Keratinocyte (primary cell): ENCODE measurements at regions not wholly inside any gene's neighbourhood (a gene's known extent, or its start where the extent isn't known, plus 50 kb on each side); places are given as distances from the start of the nearest gene placed in this dataset.

Source experiments
- DNase-seq: peaks from one replicate; pipeline ENCODE4 v3.0.0-alpha.2; 2011; ENCODE audit warnings: low read depth, missing footprints, low spot score
- FAIRE-seq: peaks from 2 replicates; lab custom pipeline; 2011; peaks lifted over from hg19 to GRCh38; lab: Jason Lieb, UNC
- H2AFZ ChIP-seq: 2 replicates; pipeline ENCODE4 v1.6.0; 2012; ENCODE audit warnings: low read length, control low read depth, inconsistent platforms; ENCODE audit not compliant: control insufficient read depth
- H3K27ac ChIP-seq: 2 replicates; pipeline ENCODE4 v1.5.1; 2011; ENCODE audit warnings: low read length; ENCODE audit not compliant: control insufficient read depth, insufficient read depth
- H3K27me3 ChIP-seq: 3 replicates; pipeline ENCODE4 v1.6.0; 2011; ENCODE audit warnings: low read length; ENCODE audit not compliant: control insufficient read depth, insufficient read depth; ENCODE audit errors: extremely low read depth
- H3K36me3 ChIP-seq, 2 experiments: 2 replicates in 1 of 2; 3 replicates in 1 of 2; pipeline ENCODE4 v1.5.1; 2011; ENCODE audit warnings: low read length in 2 of 2, mild to moderate bottlenecking in 1 of 2; ENCODE audit not compliant: control insufficient read depth in 2 of 2, insufficient read depth in 2 of 2; ENCODE audit errors: extremely low read depth in 1 of 2
- H3K4me1 ChIP-seq: 3 replicates; pipeline ENCODE4 v1.5.1; 2011; ENCODE audit warnings: low read length; ENCODE audit not compliant: control insufficient read depth, insufficient read depth; ENCODE audit errors: extremely low read depth
- H3K4me2 ChIP-seq: 3 replicates; pipeline ENCODE4 v1.6.0; 2011; ENCODE audit warnings: low read depth, low read length; ENCODE audit not compliant: control insufficient read depth, insufficient read depth; ENCODE audit errors: extremely low read depth
- H3K4me3 ChIP-seq, 3 experiments: fragments of 200-600 bp in 1 of 3; sonication (generic) in 1 of 3; 2 replicates in 2 of 3; 3 replicates in 1 of 3; pipeline ENCODE4 v1.5.1; 2011 to 2016; ENCODE audit warnings: low read length in 3 of 3, mild to moderate bottlenecking in 3 of 3, control low read depth in 2 of 3, inconsistent platforms in 1 of 3, low read depth in 1 of 3, mixed read lengths in 1 of 3, mixed run types in 1 of 3, moderate library complexity in 1 of 3; ENCODE audit not compliant: control insufficient read depth in 2 of 3, insufficient read depth in 2 of 3; ENCODE audit errors: extremely low read depth in 1 of 3
- H3K79me2 ChIP-seq: 2 replicates; pipeline ENCODE4 v1.6.0; 2012; ENCODE audit warnings: low read length; ENCODE audit not compliant: control insufficient read depth, insufficient read depth
- H3K9ac ChIP-seq: 3 replicates; pipeline ENCODE4 v1.6.0; 2011; ENCODE audit warnings: low read length; ENCODE audit not compliant: control insufficient read depth, insufficient read depth; ENCODE audit errors: extremely low read depth
- H3K9me1 ChIP-seq: 3 replicates; pipeline ENCODE4 v1.6.0; 2011; ENCODE audit warnings: low read length; ENCODE audit not compliant: control insufficient read depth, insufficient read depth; ENCODE audit errors: extremely low read depth
- H3K9me3 ChIP-seq: 2 replicates; pipeline ENCODE4 v1.5.1; 2012; ENCODE audit warnings: low read depth, low read length; ENCODE audit not compliant: control insufficient read depth
- H4K20me1 ChIP-seq: 3 replicates; pipeline ENCODE4 v1.6.0; 2011; ENCODE audit warnings: low read length; ENCODE audit not compliant: control insufficient read depth, insufficient read depth; ENCODE audit errors: extremely low read depth
- EZH2 ChIP-seq: IDR thresholded peaks from one replicate; pipeline ENCODE4 v1.6.1; 2012; ENCODE audit warnings: inconsistent platforms, mild to moderate bottlenecking, low read length, moderate library complexity
- dilution Hi-C: fragments of 300-500 bp; cut with MboI; formaldehyde crosslinking; loops from one replicate; pipeline ENCODE4 v1.7.0; 2020; ENCODE audit warnings: low sequenced_read_pairs; ENCODE audit not compliant: extremely low pct_ligation_motif_present
- TF ChIP-seq, protein P1 (sequence below), 3 experiments: IDR thresholded peaks in 1 of 3; conservative IDR thresholded peaks in 1 of 3; optimal IDR thresholded peaks in 1 of 3; 2 replicates in 2 of 3; 3 replicates in 1 of 3; pipeline versions ENCODE3 to v1.5.1; 2011; ENCODE audit warnings: low read length in 3 of 3, mild to moderate bottlenecking in 3 of 3, moderate library complexity in 2 of 3, control low read depth in 1 of 3, inconsistent platforms in 1 of 3; ENCODE audit not compliant: insufficient read depth in 2 of 3; ENCODE audit errors: extremely low read depth in 1 of 3

DNA sequence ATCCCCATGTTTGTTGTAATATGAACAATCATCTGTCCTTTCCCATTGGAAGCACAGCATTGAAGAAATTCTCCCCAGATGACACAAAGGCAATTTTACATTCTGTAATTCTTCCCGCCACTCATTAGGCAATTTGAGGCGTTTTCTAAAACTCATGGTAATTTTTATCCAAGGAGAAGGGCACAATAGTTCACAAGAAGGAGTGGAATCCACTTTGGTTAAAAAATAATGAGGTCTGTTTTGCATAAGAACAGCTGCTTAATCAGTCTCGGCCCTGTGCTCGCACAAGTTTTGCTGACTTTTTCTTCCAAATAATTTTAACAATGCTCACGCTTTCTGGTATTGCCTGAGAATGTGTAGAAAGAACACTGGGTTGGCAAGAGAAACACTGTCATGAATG, 94.0 kb downstream of the CAVIN4 start:
- FAIRE-seq (no peak), DNase-seq (no peak)
- dilution Hi-C loops: no loop called here
- H3K4me3 ChIP-seq: no peak overlapping the region
- no peak overlapping the region for H3K27ac ChIP-seq
- TF ChIP-seq, protein P1, sequence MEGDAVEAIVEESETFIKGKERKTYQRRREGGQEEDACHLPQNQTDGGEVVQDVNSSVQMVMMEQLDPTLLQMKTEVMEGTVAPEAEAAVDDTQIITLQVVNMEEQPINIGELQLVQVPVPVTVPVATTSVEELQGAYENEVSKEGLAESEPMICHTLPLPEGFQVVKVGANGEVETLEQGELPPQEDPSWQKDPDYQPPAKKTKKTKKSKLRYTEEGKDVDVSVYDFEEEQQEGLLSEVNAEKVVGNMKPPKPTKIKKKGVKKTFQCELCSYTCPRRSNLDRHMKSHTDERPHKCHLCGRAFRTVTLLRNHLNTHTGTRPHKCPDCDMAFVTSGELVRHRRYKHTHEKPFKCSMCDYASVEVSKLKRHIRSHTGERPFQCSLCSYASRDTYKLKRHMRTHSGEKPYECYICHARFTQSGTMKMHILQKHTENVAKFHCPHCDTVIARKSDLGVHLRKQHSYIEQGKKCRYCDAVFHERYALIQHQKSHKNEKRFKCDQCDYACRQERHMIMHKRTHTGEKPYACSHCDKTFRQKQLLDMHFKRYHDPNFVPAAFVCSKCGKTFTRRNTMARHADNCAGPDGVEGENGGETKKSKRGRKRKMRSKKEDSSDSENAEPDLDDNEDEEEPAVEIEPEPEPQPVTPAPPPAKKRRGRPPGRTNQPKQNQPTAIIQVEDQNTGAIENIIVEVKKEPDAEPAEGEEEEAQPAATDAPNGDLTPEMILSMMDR (optimal IDR thresholded peaks at IDR 0.05 in 1 of 3, IDR thresholded peaks at IDR 0.05 in 1 of 3, conservative IDR thresholded peaks at IDR 0.05 in 1 of 3; ENCODE audit: extremely low read depth in 1 of 3, insufficient read depth in 2 of 3, low read length in 3 of 3): no peak
- TF ChIP-seq EZH2: no peak
- no peaks in the 10 kb centered on the region for H3K79me2 ChIP-seq
- no peak overlapping the region for H2AFZ ChIP-seq
- H3K4me1 ChIP-seq: no peaks in the 10 kb centered on the region
- no peak overlapping the region for H3K9ac ChIP-seq
- no peaks in the 10 kb centered on the region for H3K9me1 ChIP-seq
- H3K4me2 ChIP-seq: no peak overlapping the region
- no peaks in the 10 kb centered on the region for H3K9me3 ChIP-seq
- H3K36me3 ChIP-seq: no peaks in the 10 kb centered on the region
- no peaks in the 10 kb centered on the region for H4K20me1 ChIP-seq
- H3K27me3 ChIP-seq: no peaks in the 10 kb centered on the region

DNA sequence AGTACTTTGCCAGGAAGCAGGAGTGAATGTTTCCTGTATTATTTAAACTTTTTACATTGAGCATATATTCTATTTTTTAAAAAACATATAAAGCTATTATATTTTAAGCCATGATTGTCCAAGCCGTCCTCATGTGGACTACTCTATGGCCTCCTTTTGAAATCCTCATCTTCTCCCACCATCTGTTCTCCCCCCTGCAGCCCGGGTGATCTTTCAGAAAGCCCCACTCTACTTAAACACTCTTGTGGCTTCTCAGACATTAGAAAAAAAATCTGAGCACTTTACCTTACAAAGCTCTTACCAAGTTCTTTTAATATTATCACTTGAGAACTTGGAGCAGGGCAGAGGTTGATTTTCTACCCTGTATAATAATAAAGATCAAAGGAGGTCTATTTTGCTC, 95.4 kb downstream of the CAVIN4 start:
- H3K4me3 ChIP-seq: no peak overlapping the region
- no peak overlapping the region for H2AFZ ChIP-seq
- H3K36me3 ChIP-seq: no peaks in the 10 kb centered on the region
- H3K27ac ChIP-seq: no peak overlapping the region
- H3K9me3 ChIP-seq: no peaks in the 10 kb centered on the region
- H3K4me1 ChIP-seq: no peaks in the 10 kb centered on the region
- DNase-seq (no peak), FAIRE-seq (no peak)
- no peaks in the 10 kb centered on the region for H3K27me3 ChIP-seq
- H3K9me1 ChIP-seq: no peaks in the 10 kb centered on the region
- no peak overlapping the region for H3K9ac ChIP-seq
- no peaks in the 10 kb centered on the region for H4K20me1 ChIP-seq
- TF ChIP-seq, protein P1 (optimal IDR thresholded peaks at IDR 0.05 in 1 of 3, IDR thresholded peaks at IDR 0.05 in 1 of 3, conservative IDR thresholded peaks at IDR 0.05 in 1 of 3; ENCODE audit: extremely low read depth in 1 of 3, insufficient read depth in 2 of 3, low read length in 3 of 3): no peak
- TF ChIP-seq EZH2: no peak
- no peaks in the 10 kb centered on the region for H3K79me2 ChIP-seq
- dilution Hi-C loops: no loop called here
- H3K4me2 ChIP-seq: no peak overlapping the region
